ENCODE measurements at regions not wholly inside any gene's neighbourhood (a gene's known extent, or its start where the extent isn't known, plus 50 kb on each side); places are given as distances from the start of the nearest gene placed in this dataset.

DNA sequence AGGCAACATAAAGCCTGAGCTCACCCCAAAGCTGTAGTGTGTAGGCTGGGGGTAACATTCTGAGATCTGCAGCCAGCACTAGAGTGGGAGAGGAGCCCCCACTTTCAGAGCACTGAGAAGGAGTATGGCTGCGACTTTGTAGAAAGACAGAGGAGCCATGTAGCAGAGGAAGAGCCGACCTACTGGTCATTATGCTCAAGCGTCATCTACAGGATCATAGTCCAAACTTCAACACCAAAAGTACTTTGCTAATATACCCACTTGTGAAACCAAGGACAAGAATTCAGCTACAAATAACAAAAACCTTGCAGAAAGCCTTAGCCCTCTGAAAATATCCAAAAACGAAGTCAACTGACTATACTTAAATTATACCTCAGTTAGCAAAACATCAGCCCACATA is 330.1 kb downstream of the MAN2A1 start:
- no peak for DNase-seq (ENCODE audit: extremely low spot score)
- TF ChIP-seq FOXK2 (IDR thresholded peaks at IDR 0.05) (no peak), L3MBTL2 (conservative IDR thresholded peaks at IDR 0.05) (no peak), ELF4 (IDR thresholded peaks at IDR 0.05) (no peak), SUZ12 (IDR thresholded peaks at IDR 0.05) (no peak), CTBP1 (IDR thresholded peaks at IDR 0.05; ENCODE audit: borderline replicate concordance) (no peak), NFRKB (IDR thresholded peaks at IDR 0.05) (no peak), ZNF384 (IDR thresholded peaks at IDR 0.05) (no peak)
- TF ChIP-seq, protein P1, sequence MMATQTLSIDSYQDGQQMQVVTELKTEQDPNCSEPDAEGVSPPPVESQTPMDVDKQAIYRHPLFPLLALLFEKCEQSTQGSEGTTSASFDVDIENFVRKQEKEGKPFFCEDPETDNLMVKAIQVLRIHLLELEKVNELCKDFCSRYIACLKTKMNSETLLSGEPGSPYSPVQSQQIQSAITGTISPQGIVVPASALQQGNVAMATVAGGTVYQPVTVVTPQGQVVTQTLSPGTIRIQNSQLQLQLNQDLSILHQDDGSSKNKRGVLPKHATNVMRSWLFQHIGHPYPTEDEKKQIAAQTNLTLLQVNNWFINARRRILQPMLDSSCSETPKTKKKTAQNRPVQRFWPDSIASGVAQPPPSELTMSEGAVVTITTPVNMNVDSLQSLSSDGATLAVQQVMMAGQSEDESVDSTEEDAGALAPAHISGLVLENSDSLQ (IDR thresholded peaks at IDR 0.05), result no peak
- CTCF ChIA-PET, result no interaction called here
- POLR2A ChIA-PET, result no interaction called here

DNA sequence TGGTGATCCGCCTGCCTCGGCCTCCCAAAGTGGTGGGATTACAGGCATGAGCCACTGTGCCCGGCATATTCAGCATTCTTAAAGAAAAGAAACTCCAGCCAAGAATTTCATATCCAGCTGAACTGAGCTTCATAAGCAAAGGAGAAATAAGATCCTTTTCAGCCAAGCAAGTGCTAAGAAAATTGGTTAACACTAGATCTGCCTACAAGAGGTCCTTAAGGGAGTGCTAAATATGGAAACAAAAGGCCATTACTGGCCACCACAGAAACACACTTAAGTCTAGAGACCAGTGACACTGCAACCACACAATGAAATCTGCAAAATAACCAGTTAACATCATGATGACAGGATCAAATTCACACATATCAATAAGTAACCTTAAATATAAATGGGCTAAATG is 331.5 kb downstream of the MAN2A1 start:
- TF ChIP-seq FOXA1 (IDR thresholded peaks at IDR 0.05), result no peak
- TF ChIP-seq ELF4 (IDR thresholded peaks at IDR 0.05), result no peak
- no peak for TF ChIP-seq L3MBTL2 (conservative IDR thresholded peaks at IDR 0.05)
- TF ChIP-seq, protein P1 (IDR thresholded peaks at IDR 0.05), result no peak
- no peak for TF ChIP-seq CTBP1 (IDR thresholded peaks at IDR 0.05; ENCODE audit: borderline replicate concordance)
- TF ChIP-seq FOXK2 (IDR thresholded peaks at IDR 0.05), result no peak
- no peak for TF ChIP-seq HDGF (IDR thresholded peaks at IDR 0.05; ENCODE audit: borderline replicate concordance)
- no peak for TF ChIP-seq SP1 (IDR thresholded peaks at IDR 0.05)
- no peak for TF ChIP-seq NFRKB (IDR thresholded peaks at IDR 0.05)
- no peak for TF ChIP-seq TARDBP (IDR thresholded peaks at IDR 0.05)
- ChIA-PET CTCF (interaction anchor here (0.6 kb wide), 1 partner anchor 1422 kb away, joined by 4 read pairs; no protein-coding TSS in a partner anchor), POLR2A (no interaction called here)
- no peak for DNase-seq (ENCODE audit: extremely low spot score)

DNA sequence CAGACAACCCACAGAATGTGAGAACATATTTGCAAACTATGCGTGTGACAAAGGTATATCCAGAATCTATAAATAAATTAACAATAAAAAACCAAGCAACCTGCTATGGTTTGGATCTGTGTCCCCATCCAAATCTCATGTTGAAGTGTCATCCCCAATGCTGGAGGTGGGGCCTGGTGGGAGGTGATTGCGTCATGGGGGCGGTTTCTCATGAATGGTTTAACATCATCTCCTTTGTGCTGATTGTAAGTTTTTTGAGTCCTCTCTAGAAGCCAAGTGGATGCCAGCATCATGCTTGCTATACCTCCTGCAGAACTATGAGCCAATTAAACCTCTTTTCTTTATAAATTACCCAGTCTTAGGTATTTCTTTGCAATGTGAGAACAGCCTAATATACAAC is 335.4 kb downstream of the MAN2A1 start:
- CTCF ChIA-PET, result no interaction called here
- no peak for DNase-seq (ENCODE audit: extremely low spot score)
- POLR2A ChIA-PET, result no interaction called here
- TF ChIP-seq L3MBTL2 (conservative IDR thresholded peaks at IDR 0.05) (no peak), FOXA1 (IDR thresholded peaks at IDR 0.05) (no peak), SP1 (IDR thresholded peaks at IDR 0.05) (no peak)

DNA sequence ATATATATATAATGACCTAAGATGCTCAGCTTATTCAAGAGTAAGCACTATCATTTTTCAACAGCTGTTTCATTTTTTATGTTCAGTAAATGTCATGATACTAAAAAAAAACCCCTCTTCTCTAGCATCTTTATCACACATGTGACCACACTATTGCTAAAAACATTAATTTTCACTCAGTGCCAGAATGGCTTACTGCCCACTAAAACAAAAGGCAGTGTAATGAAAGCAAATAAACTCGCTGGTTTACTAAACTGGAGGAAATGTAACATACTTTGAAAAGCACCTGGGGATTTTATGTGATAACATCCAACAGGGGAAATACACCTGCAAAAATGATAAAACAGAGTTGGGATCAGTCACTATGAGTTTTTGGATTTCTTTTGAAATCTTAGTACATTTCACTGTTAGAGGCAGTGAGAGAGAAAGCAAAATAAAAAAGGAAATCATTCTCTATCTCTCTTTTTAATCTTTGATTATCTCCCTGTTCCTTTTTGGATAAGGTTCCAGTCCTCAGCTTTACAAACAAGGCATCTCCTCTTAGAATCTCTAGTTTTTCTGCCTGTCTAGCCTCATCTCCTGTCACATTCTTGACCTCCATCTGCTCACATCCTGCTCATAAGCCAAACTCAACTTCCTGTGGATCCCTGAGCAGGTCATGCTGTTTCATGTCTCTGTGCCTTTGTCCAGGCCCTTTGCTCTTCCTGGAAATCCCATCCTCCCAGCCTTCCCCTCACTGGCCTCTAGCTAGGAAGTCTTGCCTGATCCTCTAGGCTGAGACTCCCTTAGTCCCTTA is 338.0 kb downstream of the MAN2A1 start:
- CTCF ChIA-PET, result no interaction called here
- POLR2A ChIA-PET, result no interaction called here
- no peak for TF ChIP-seq SP1 (IDR thresholded peaks at IDR 0.05)
- no peak for TF ChIP-seq L3MBTL2 (conservative IDR thresholded peaks at IDR 0.05)
- TF ChIP-seq ZNF384 (IDR thresholded peaks at IDR 0.05), result no peak
- no peak for TF ChIP-seq ELF4 (IDR thresholded peaks at IDR 0.05)
- no peak for TF ChIP-seq FOXK2 (IDR thresholded peaks at IDR 0.05)
- no peak for TF ChIP-seq TARDBP (IDR thresholded peaks at IDR 0.05)
- no peak for TF ChIP-seq ARNT (IDR thresholded peaks at IDR 0.05)
- TF ChIP-seq SUZ12 (IDR thresholded peaks at IDR 0.05), result no peak
- DNase-seq (ENCODE audit: extremely low spot score), result no peak

DNA sequence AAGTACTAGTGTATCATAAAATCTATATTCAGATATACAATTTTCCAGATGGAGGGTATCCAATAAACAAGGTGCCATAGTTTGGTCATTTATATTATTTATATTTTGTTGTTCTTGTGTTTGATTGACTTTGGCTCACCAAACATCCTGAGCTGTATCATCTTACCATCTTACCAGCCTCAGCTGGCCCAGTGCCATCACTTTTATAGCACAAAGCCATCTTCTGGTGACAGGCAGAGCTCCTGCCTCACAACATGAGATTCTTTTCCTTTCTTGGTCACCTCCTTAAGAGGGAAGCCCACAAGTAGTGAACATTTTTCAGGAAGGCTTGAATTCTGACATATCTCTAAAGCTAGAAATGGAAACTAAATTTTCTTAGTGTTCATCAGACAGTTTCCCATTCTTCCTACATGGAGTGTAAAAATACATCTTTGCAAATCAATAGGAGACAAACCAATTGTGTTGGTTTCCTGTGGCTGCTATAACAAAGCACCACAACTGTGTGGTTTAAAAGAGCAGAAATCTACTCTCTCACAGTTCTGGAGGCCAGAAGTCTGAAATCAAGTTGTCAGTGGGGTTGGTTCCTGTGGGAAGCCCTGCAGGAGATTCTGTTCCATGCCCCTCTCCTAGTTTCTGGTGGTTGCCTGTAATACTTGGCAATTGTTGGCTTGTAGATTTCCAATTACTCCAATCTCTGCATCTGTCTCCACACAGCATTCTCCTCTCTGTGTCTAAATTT is 341.8 kb downstream of the MAN2A1 start:
- no peak for DNase-seq (ENCODE audit: extremely low spot score)
- ChIA-PET POLR2A (no interaction called here), CTCF (no interaction called here)
- no peak for TF ChIP-seq ARNT (IDR thresholded peaks at IDR 0.05)
- no peak for TF ChIP-seq L3MBTL2 (conservative IDR thresholded peaks at IDR 0.05)

DNA sequence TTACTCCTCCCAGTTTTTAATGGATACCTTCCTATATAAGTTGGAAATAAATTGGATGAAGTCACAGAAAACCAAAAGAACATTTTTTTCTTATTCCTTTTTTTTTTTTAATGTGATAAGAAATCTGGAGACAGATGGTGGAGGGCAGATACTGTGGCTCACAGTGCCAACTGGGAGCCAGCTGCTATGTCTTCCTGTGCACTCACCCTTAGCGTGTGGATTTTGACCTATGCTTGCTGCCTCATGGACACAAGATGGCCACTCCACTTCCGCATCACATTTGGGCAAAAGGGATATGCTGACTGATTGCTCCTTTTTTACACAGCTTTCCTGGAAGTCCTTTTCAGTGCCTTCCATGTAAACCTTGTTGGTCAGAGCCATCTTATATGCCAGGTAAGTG is 342.6 kb downstream of the MAN2A1 start:
- ChIA-PET CTCF (no interaction called here), POLR2A (no interaction called here)
- DNase-seq (ENCODE audit: extremely low spot score), result no peak
- TF ChIP-seq L3MBTL2 (conservative IDR thresholded peaks at IDR 0.05) (no peak), SP1 (IDR thresholded peaks at IDR 0.05) (no peak), ZNF384 (IDR thresholded peaks at IDR 0.05) (no peak), SUZ12 (IDR thresholded peaks at IDR 0.05) (no peak), ELF4 (IDR thresholded peaks at IDR 0.05) (no peak)

DNA sequence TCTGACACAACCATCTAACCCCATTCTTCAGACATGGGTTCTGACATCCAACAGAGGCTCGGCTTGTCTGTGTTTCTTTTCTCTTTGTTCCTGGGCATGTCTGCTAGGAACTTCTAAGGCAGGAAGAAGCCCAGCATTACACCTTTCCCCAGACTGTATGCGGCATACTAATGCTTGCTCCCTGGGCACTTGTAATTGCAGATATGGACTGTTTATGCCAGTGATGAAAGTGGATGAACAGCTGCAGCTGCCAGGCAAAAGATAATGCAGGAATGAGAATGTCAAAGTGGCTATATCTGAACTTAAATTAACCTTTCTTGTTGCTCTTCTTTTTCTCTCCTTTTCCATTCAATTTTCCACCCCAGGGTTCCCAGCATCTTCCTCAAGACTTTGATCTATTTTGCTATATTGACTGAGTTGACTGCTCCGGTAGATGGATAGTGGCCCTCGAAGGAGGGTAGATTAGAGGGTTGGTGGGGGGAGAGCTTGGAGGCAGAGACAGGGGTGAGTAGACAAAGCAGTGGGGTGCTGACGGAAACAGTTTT is 344.4 kb downstream of the MAN2A1 start:
- POLR2A ChIA-PET, result no interaction called here
- DNase-seq (ENCODE audit: extremely low spot score), result no peak
- CTCF ChIA-PET, result no interaction called here
- TF ChIP-seq FOXM1 (IDR thresholded peaks at IDR 0.05; ENCODE audit: borderline replicate concordance) (no peak), L3MBTL2 (conservative IDR thresholded peaks at IDR 0.05) (no peak), ZNF384 (IDR thresholded peaks at IDR 0.05) (no peak), NFRKB (IDR thresholded peaks at IDR 0.05) (no peak), HDGF (IDR thresholded peaks at IDR 0.05; ENCODE audit: borderline replicate concordance) (no peak), FOXK2 (IDR thresholded peaks at IDR 0.05) (no peak), LEF1 (IDR thresholded peaks at IDR 0.05; ENCODE audit: borderline replicate concordance) (no peak), CTBP1 (IDR thresholded peaks at IDR 0.05; ENCODE audit: borderline replicate concordance) (no peak)
- TF ChIP-seq, protein P1 (IDR thresholded peaks at IDR 0.05), result no peak

Data from HEK293T (cell line).